H9 (cell line): ENCODE measurements at regions not wholly inside any gene's neighbourhood (a gene's known extent, or its start where the extent isn't known, plus 50 kb on each side); places are given as distances from the start of the nearest gene placed in this dataset.

ENCODE experiments used
- DNase-seq: peaks from one replicate; pipeline ENCODE4 v3.0.0-alpha.2; 2017
- H2AFZ ChIP-seq: one replicate; pipeline ENCODE4 v1.6.1; 2013; ENCODE audit warnings: mild to moderate bottlenecking, low read length, control low read depth, moderate library complexity
- H2AK5ac ChIP-seq: 2 replicates; pipeline ENCODE4 v1.6.1; 2013; ENCODE audit warnings: low read length, control low read depth, mixed read lengths; ENCODE audit not compliant: insufficient read length
- H2BK120ac ChIP-seq: one replicate; pipeline ENCODE4 v1.6.1; 2013; ENCODE audit warnings: low read depth, mild to moderate bottlenecking, low read length, control low read depth, inconsistent platforms; ENCODE audit not compliant: poor library complexity, severe bottlenecking
- H2BK12ac ChIP-seq: 2 replicates; pipeline ENCODE4 v1.6.1; 2013; ENCODE audit warnings: low read length, control low read depth, mixed read lengths, low read depth; ENCODE audit not compliant: insufficient read length
- H2BK15ac ChIP-seq: 2 replicates; pipeline ENCODE4 v1.6.1; 2013; ENCODE audit warnings: low read depth, low read length, control low read depth
- H2BK20ac ChIP-seq: one replicate; pipeline ENCODE4 v1.6.1; 2013; ENCODE audit warnings: low read depth, mild to moderate bottlenecking, low read length, control low read depth, inconsistent platforms; ENCODE audit not compliant: poor library complexity, severe bottlenecking
- H2BK5ac ChIP-seq: 2 replicates; pipeline ENCODE4 v1.6.1; 2013; ENCODE audit warnings: low read length, control low read depth, mixed read lengths; ENCODE audit not compliant: insufficient read length
- H3K14ac ChIP-seq: 2 replicates; pipeline ENCODE4 v1.6.1; 2013; ENCODE audit warnings: low read length, control low read depth; ENCODE audit not compliant: insufficient read depth
- H3K18ac ChIP-seq: 2 replicates; pipeline ENCODE4 v1.6.1; 2013; ENCODE audit warnings: low read depth, mild to moderate bottlenecking, mixed read lengths, low read length, control low read depth; ENCODE audit not compliant: insufficient read length
- H3K23ac ChIP-seq: 2 replicates; pipeline ENCODE4 v1.6.1; 2013; ENCODE audit warnings: low read length, control low read depth, mixed read lengths, low read depth; ENCODE audit not compliant: insufficient read length
- H3K23me2 ChIP-seq: 2 replicates; pipeline ENCODE4 v1.6.1; 2013; ENCODE audit warnings: low read depth, mild to moderate bottlenecking, mixed read lengths, low read length, control low read depth; ENCODE audit not compliant: insufficient read length, poor library complexity, severe bottlenecking
- H3K27ac ChIP-seq: 2 replicates; pipeline ENCODE4 v1.5.1; 2013; ENCODE audit warnings: low read length, control low read depth, mixed read lengths, low read depth; ENCODE audit not compliant: insufficient read length
- H3K27me3 ChIP-seq: 2 replicates; pipeline ENCODE4 v1.6.1; 2013; ENCODE audit warnings: low read length, control low read depth, inconsistent platforms; ENCODE audit not compliant: insufficient read depth
- H3K4ac ChIP-seq: 2 replicates; pipeline ENCODE4 v1.6.1; 2013; ENCODE audit warnings: low read depth, mild to moderate bottlenecking, control low read depth, inconsistent platforms, low read length, moderate library complexity
- H3K4me1 ChIP-seq: 2 replicates; pipeline ENCODE4 v1.6.1; 2013; ENCODE audit warnings: low read length, control low read depth, inconsistent platforms; ENCODE audit not compliant: insufficient read depth
- H3K4me2 ChIP-seq: 2 replicates; pipeline ENCODE4 v1.6.1; 2013; ENCODE audit warnings: low read length, control low read depth, mixed read lengths; ENCODE audit not compliant: insufficient read length, insufficient read depth
- H3K56ac ChIP-seq: 2 replicates; pipeline ENCODE4 v1.6.1; 2013; ENCODE audit warnings: low read depth, mild to moderate bottlenecking, mixed read lengths, low read length, control low read depth; ENCODE audit not compliant: insufficient read length
- H3K79me1 ChIP-seq: 2 replicates; pipeline ENCODE4 v1.6.1; 2013; ENCODE audit warnings: low read depth, mild to moderate bottlenecking, moderate library complexity, low read length, control low read depth, inconsistent platforms; ENCODE audit not compliant: insufficient read depth, poor library complexity, severe bottlenecking
- H3K79me2 ChIP-seq: 2 replicates; pipeline ENCODE4 v1.6.1; 2013; ENCODE audit warnings: low read length, control low read depth, inconsistent platforms; ENCODE audit not compliant: insufficient read depth
- H3K9ac ChIP-seq: 2 replicates; pipeline ENCODE4 v1.6.1; 2013; ENCODE audit warnings: low read length, control low read depth, mixed read lengths; ENCODE audit not compliant: insufficient read length; ENCODE audit errors: extremely low read depth
- H3K9me3 ChIP-seq: one replicate; pipeline ENCODE4 v1.6.1; 2013; ENCODE audit warnings: low read depth, low read length, inconsistent platforms; ENCODE audit not compliant: control insufficient read depth
- H3T11ph ChIP-seq: one replicate; pipeline ENCODE4 v1.6.1; 2013; ENCODE audit warnings: mild to moderate bottlenecking, low read length, control low read depth, inconsistent platforms
- H4K20me1 ChIP-seq: one replicate; pipeline ENCODE4 v1.6.1; 2013; ENCODE audit not compliant: control insufficient read depth, insufficient read length, insufficient read depth
- H4K5ac ChIP-seq: 2 replicates; pipeline ENCODE4 v1.6.1; 2013; ENCODE audit warnings: low read depth, mild to moderate bottlenecking, mixed read lengths, low read length, control low read depth; ENCODE audit not compliant: insufficient read length
- H4K8ac ChIP-seq: replicated peaks from 2 replicates; pipeline ENCODE4 v1.6.1; 2013; ENCODE audit warnings: low read length, control low read depth, mixed read lengths, low read depth; ENCODE audit not compliant: insufficient read length
- H4K91ac ChIP-seq: 2 replicates; pipeline ENCODE4 v1.6.1; 2013; ENCODE audit warnings: low read depth, mild to moderate bottlenecking, moderate library complexity, mixed read lengths, low read length, control low read depth; ENCODE audit not compliant: insufficient read length
- H3K27ac Mint-ChIP-seq, 3 experiments: 2 replicates in 2 of 3; 3 replicates in 1 of 3; pipeline ENCODE4 v1.8.0; 2020 to 2021; ENCODE audit warnings: mixed read lengths in 3 of 3, mild to moderate bottlenecking in 1 of 3, moderate library complexity in 1 of 3
- H3K27me3 Mint-ChIP-seq: 2 replicates; pipeline ENCODE4 v1.8.0; 2021; ENCODE audit warnings: low read depth, mild to moderate bottlenecking, moderate library complexity, mixed read lengths
- H3K36me3 Mint-ChIP-seq, 3 experiments: 2 replicates in 2 of 3; 3 replicates in 1 of 3; pipeline ENCODE4 v1.8.0; 2020 to 2021; ENCODE audit warnings: low read depth in 3 of 3, mixed read lengths in 3 of 3; ENCODE audit not compliant: insufficient read depth in 1 of 3
- H3K4me1 Mint-ChIP-seq, 2 experiments: 2 replicates each; pipeline ENCODE4 v1.8.0; 2020; ENCODE audit warnings: mixed read lengths in 2 of 2
- H3K4me3 Mint-ChIP-seq, 2 experiments: 2 replicates in 1 of 2; 3 replicates in 1 of 2; pipeline ENCODE4 v1.8.0; 2020 to 2021; ENCODE audit warnings: mild to moderate bottlenecking in 2 of 2, mixed read lengths in 2 of 2, moderate library complexity in 1 of 2
- H3K9me3 Mint-ChIP-seq, 2 experiments: 2 replicates in 1 of 2; 3 replicates in 1 of 2; pipeline ENCODE4 v1.8.0; 2020; ENCODE audit warnings: mild to moderate bottlenecking in 2 of 2, mixed read lengths in 2 of 2, moderate library complexity in 1 of 2
- WGBS: extraction: QIAGEN DNeasy Blood & Tissue Kit; methylation state at CpG from one replicate; pipeline ENCODE4 v1.1.7; 2013; ENCODE audit warnings: missing lambda C conversion rate, low lambda C conversion rate, mixed read lengths; ENCODE audit not compliant: insufficient read length; ENCODE audit errors: extremely low coverage; 5-methylcytosine and 5-hydroxymethylcytosine counted together
- TF ChIP-seq, protein P1 (sequence below): fragments of 200-600 bp; sonication (generic); conservative IDR thresholded peaks from 3 replicates; pipeline ENCODE4 v1.8.0; 2021; ENCODE audit warnings: antibody characterized with exemption, mild to moderate bottlenecking

DNA sequence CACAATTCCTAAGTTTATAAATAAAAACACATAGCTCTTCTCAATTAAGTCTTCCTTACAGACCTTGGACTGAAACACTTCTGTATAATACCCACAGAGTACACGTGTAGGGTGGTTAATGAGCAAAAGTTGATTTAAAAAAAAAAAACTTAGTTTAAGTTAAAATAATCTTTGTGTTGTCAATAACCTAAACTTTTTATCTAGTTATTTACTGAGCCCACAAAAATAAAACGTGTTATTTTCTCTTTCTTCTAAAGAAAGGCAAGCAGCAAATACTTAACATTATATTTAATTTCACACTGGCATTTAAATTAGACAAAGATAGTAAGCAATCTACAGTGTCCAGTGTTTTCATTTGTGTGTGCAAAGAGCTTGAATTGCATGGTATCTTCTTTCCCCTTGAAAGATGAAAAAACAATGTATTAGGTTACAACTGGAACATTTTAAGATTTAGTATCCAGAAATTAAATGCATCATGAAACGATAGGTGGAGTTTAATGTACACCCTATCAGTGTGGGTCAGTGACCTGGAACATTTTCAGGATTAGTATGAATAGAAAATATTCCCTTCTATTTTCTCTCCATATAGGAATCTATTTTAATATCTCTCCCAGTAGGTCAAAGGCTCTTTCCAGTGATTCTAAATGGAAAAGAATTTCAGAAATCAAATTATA is 1014.8 kb downstream of the NR2F1-AS1 start:
- Histone ChIP-seq H2AFZ (no peak overlapping the region), H3T11ph (no peak overlapping the region), H3K9me3 (no peaks in the 10 kb centered on the region), H3K23ac (no peak overlapping the region), H2BK12ac (no peak overlapping the region), H3K23me2 (no peaks in the 10 kb centered on the region), H2BK20ac (no peak overlapping the region), H3K27ac (no peak overlapping the region), H3K4ac (no peak overlapping the region), H3K18ac (no peak overlapping the region), H2AK5ac (no peak overlapping the region), H3K9ac (no peak overlapping the region), H3K4me1 (no peaks in the 10 kb centered on the region), H4K20me1 (no peaks in the 10 kb centered on the region), H3K79me1 (no peaks in the 10 kb centered on the region), H3K14ac (no peak overlapping the region), H4K5ac (no peak overlapping the region), H2BK15ac (no peak overlapping the region), H3K56ac (no peak overlapping the region), H4K91ac (no peak overlapping the region), H3K4me2 (no peak overlapping the region), H2BK120ac (no peak overlapping the region), H2BK5ac (no peak overlapping the region), H4K8ac (no peak overlapping the region), H3K79me2 (no peaks in the 10 kb centered on the region), H3K27me3 (no peaks in the 10 kb centered on the region)
- Mint-ChIP-seq H3K9me3 (no peaks in the 10 kb centered on the region), H3K27ac (no peak overlapping the region), H3K4me1 (no peaks in the 10 kb centered on the region), H3K4me3 (no peak overlapping the region), H3K36me3 (no peaks in the 10 kb centered on the region), H3K27me3 (no peaks in the 10 kb centered on the region)
- no peak for DNase-seq
- TF ChIP-seq, protein P1, sequence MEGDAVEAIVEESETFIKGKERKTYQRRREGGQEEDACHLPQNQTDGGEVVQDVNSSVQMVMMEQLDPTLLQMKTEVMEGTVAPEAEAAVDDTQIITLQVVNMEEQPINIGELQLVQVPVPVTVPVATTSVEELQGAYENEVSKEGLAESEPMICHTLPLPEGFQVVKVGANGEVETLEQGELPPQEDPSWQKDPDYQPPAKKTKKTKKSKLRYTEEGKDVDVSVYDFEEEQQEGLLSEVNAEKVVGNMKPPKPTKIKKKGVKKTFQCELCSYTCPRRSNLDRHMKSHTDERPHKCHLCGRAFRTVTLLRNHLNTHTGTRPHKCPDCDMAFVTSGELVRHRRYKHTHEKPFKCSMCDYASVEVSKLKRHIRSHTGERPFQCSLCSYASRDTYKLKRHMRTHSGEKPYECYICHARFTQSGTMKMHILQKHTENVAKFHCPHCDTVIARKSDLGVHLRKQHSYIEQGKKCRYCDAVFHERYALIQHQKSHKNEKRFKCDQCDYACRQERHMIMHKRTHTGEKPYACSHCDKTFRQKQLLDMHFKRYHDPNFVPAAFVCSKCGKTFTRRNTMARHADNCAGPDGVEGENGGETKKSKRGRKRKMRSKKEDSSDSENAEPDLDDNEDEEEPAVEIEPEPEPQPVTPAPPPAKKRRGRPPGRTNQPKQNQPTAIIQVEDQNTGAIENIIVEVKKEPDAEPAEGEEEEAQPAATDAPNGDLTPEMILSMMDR, result no peak
- WGBS, result no CpG with 5 or more reads among the region's 3 CpGs
